A549 (cell line): ENCODE measurements at regions not wholly inside any gene's neighbourhood (a gene's known extent, or its start where the extent isn't known, plus 50 kb on each side); places are given as distances from the start of the nearest gene placed in this dataset.

ENCODE experiments used
- ATAC-seq, 2 experiments: fragments of 200-7000 bp in 1 of 2; fragments of >200 bp in 1 of 2; cut with Nextera tagmentation in 1 of 2; cut with Tn5 transposase in 1 of 2; 3 replicates each; pipeline versions ENCODE4 v1.8.0 to v1.9.1; 2018 to 2020; ENCODE audit warnings: mild to moderate bottlenecking in 1 of 2, moderate library complexity in 1 of 2
- CTCF ChIA-PET: fragments of 300-600 bp; sonication (Branson Sonifier 250); formaldehyde crosslinking; extraction: SDS; loops from one replicate; lab custom pipeline; 2021; ENCODE audit warnings: antibody characterized with exemption, inconsistent platforms; lab: Yijun Ruan, JAX
- POLR2A ChIA-PET: fragments of 350-600 bp; formaldehyde crosslinking; extraction: SDS; loops from one replicate; lab custom pipeline; 2021; ENCODE audit warnings: antibody characterized with exemption, inconsistent platforms; lab: Yijun Ruan, JAX
- DNase-seq, 2 experiments: peaks; one replicate each; pipeline versions ENCODE4 v3.0.0 to v3.0.0-alpha.2; 2011 to 2016; ENCODE audit warnings: low read depth in 1 of 2, low spot score in 1 of 2
- FAIRE-seq: peaks from 2 replicates; lab custom pipeline; 2011; peaks lifted over from hg19 to GRCh38; lab: Jason Lieb, UNC
- H3K27ac ChIP-seq, 2 experiments: fragments of >200 bp; sonication (Bioruptor Twin); formaldehyde crosslinking; 3 replicates each; pipeline ENCODE4 v1.5.1; 2016 to 2017
- H3K4me1 ChIP-seq: fragments of >200 bp; sonication (Bioruptor Twin); formaldehyde crosslinking; 3 replicates; pipeline ENCODE4 v1.6.1; 2016
- H3K4me2 ChIP-seq: fragments of >200 bp; sonication (Bioruptor Twin); formaldehyde crosslinking; 3 replicates; pipeline ENCODE4 v1.6.1; 2016
- H3K4me3 ChIP-seq: fragments of >200 bp; sonication (Bioruptor Twin); formaldehyde crosslinking; 3 replicates; pipeline ENCODE4 v1.5.1; 2016
- H3K9me3 ChIP-seq: fragments of >200 bp; sonication (Bioruptor Twin); formaldehyde crosslinking; 3 replicates; pipeline ENCODE4 v1.6.1; 2016
- ATOH8 ChIP-seq: fragments of 250-450 bp; sonication (Bioruptor Pico); IDR thresholded peaks from 2 replicates; pipeline ENCODE4 v1.5.0; 2020; ENCODE audit warnings: low read depth, mild to moderate bottlenecking, moderate library complexity
- BHLHE40 ChIP-seq: IDR thresholded peaks from 2 replicates; pipeline ENCODE4 v1.6.1; 2012; ENCODE audit warnings: low read depth, low read length, inconsistent platforms
- CBX8 ChIP-seq: fragments of 200-600 bp; sonication (generic); IDR thresholded peaks from 2 replicates; pipeline ENCODE4 v1.6.1; 2016
- CEBPB ChIP-seq, 2 experiments: fragments of >200 bp in 1 of 2; sonication (Bioruptor Twin) in 1 of 2; formaldehyde crosslinking in 1 of 2; IDR thresholded peaks; 2 replicates each; pipeline ENCODE4 v1.6.1; 2012 to 2016
- CHD4 ChIP-seq: fragments of 200-600 bp; sonication (generic); IDR thresholded peaks from 2 replicates; pipeline ENCODE4 v1.6.1; 2016; ENCODE audit warnings: antibody characterized with exemption, mild to moderate bottlenecking, borderline replicate concordance
- EHF ChIP-seq: fragments of 250-450 bp; sonication (Bioruptor Pico); IDR thresholded peaks from 2 replicates; pipeline ENCODE4 v1.5.0; 2020; ENCODE audit warnings: mild to moderate bottlenecking
- FOSB ChIP-seq: fragments of 250-450 bp; sonication (Bioruptor Pico); IDR thresholded peaks from 2 replicates; pipeline ENCODE4 v1.5.0; 2020; ENCODE audit warnings: mild to moderate bottlenecking, moderate library complexity
- HOXB13 ChIP-seq: fragments of 250-450 bp; sonication (Bioruptor Pico); IDR thresholded peaks from 2 replicates; pipeline ENCODE4 v1.5.0; 2020; ENCODE audit warnings: low read depth, mild to moderate bottlenecking, moderate library complexity
- JUN ChIP-seq, 2 experiments: fragments of >200 bp; sonication (Bioruptor Twin); formaldehyde crosslinking; IDR thresholded peaks; 2 replicates in 1 of 2; 3 replicates in 1 of 2; pipeline ENCODE4 v1.6.1; 2016 to 2017
- JUNB ChIP-seq: fragments of >200 bp; sonication (Bioruptor Twin); formaldehyde crosslinking; IDR thresholded peaks from 2 replicates; pipeline ENCODE4 v1.6.1; 2016
- KDM1A ChIP-seq: fragments of 200-600 bp; sonication (generic); IDR thresholded peaks from 2 replicates; pipeline ENCODE4 v1.6.1; 2016; ENCODE audit warnings: low read depth, mild to moderate bottlenecking
- KDM5A ChIP-seq: fragments of 200-600 bp; sonication (generic); IDR thresholded peaks from 2 replicates; pipeline ENCODE4 v1.6.1; 2016; ENCODE audit warnings: antibody characterized with exemption, mild to moderate bottlenecking
- MYC ChIP-seq: IDR thresholded peaks from 2 replicates; pipeline ENCODE4 v1.6.1; 2012; ENCODE audit warnings: mild to moderate bottlenecking, inconsistent platforms, low read length, improper control_type of control experiment, borderline replicate concordance
- NFE2L2 ChIP-seq: fragments of 150-350 bp; conservative IDR thresholded peaks from 2 replicates; pipeline ENCODE4 v1.6.1; 2014; ENCODE audit warnings: low read length
- NR3C1 ChIP-seq: fragments of >200 bp; sonication (Bioruptor Twin); formaldehyde crosslinking; IDR thresholded peaks from 3 replicates; pipeline ENCODE4 v1.6.1; 2017
- POLR2AphosphoS2 ChIP-seq: conservative IDR thresholded peaks from 2 replicates; pipeline ENCODE4 v1.6.1; 2012; ENCODE audit warnings: low read length, improper control_type of control experiment, inconsistent platforms
- RAD21 ChIP-seq, 2 experiments: fragments of >200 bp in 1 of 2; sonication (Bioruptor Twin) in 1 of 2; formaldehyde crosslinking in 1 of 2; IDR thresholded peaks in 1 of 2; conservative IDR thresholded peaks in 1 of 2; 2 replicates in 1 of 2; 3 replicates in 1 of 2; pipeline ENCODE4 v1.6.1; 2012 to 2018; ENCODE audit warnings: inconsistent platforms in 1 of 2
- RCOR1 ChIP-seq: fragments of 150-350 bp; IDR thresholded peaks from 2 replicates; pipeline ENCODE4 v1.6.1; 2014; ENCODE audit warnings: antibody characterized with exemption, low read length, low read depth
- RNF2 ChIP-seq: fragments of 200-600 bp; sonication (generic); IDR thresholded peaks from 2 replicates; pipeline ENCODE4 v1.6.1; 2016; ENCODE audit warnings: low read depth, mild to moderate bottlenecking, antibody characterized with exemption, moderate library complexity, borderline replicate concordance
- SREBF2 ChIP-seq: fragments of 450-650 bp; IDR thresholded peaks from 2 replicates; pipeline ENCODE4 v1.6.1; 2014; ENCODE audit warnings: mild to moderate bottlenecking, moderate library complexity
- USF2 ChIP-seq: fragments of 450-650 bp; IDR thresholded peaks from 2 replicates; pipeline ENCODE4 v1.6.1; 2014; ENCODE audit warnings: antibody characterized with exemption
- ZNF302 ChIP-seq: fragments of 250-450 bp; sonication (Bioruptor Pico); IDR thresholded peaks from 2 replicates; pipeline ENCODE4 v1.9.0; 2021; ENCODE audit warnings: inconsistent platforms, mild to moderate bottlenecking, moderate library complexity
- WGBS: methylation state at CpG from one replicate; pipeline ENCODE4 v1.1.6; 2017; ENCODE audit errors: missing lambda C conversion rate; 5-methylcytosine and 5-hydroxymethylcytosine counted together
- TF ChIP-seq, protein P1 (sequence below): fragments of >200 bp; sonication (Bioruptor Twin); formaldehyde crosslinking; IDR thresholded peaks from 3 replicates; pipeline ENCODE4 v1.6.1; 2016
- TF ChIP-seq, protein P2 (sequence below): IDR thresholded peaks from 2 replicates; pipeline ENCODE4 v1.6.1; 2012; ENCODE audit warnings: low read depth, borderline replicate concordance
- TF ChIP-seq, protein P3 (sequence below): fragments of 150-350 bp; IDR thresholded peaks from 2 replicates; pipeline ENCODE4 v1.6.1; 2014; ENCODE audit warnings: low read depth, mild to moderate bottlenecking, low read length

GRCh38 chrX:68934421-68934820 lies 105.6 kb downstream of the EFNB1 start (continued):
- no peak for TF ChIP-seq USF2
- TF ChIP-seq, all 56 proteins: peak for 0

- Histone ChIP-seq H3K27ac (no peak overlapping the region), H3K4me2 (no peak overlapping the region), H3K4me3 (no peak overlapping the region), H3K9me3 (no peaks in the 10 kb centered on the region), H3K4me1 (peaks cover 6% of the 10 kb centered on the region; the same call in 2 of the 3 replicates)
- peak; percentile 59 for FAIRE-seq
- ChIA-PET POLR2A (no interaction called here), CTCF (no interaction called here)
- 65% methylated on average over 4 of the region's 4 CpGs for WGBS
- no peak for ATAC-seq
- no peak for DNase-seq
- TF ChIP-seq JUNB (no peak), USF2 (no peak), NR3C1 (no peak), ZNF302 (CRISPR knock-in tag) (no peak), FOSB (no peak), BHLHE40 (no peak), SREBF2 (no peak), POLR2AphosphoS2 (no peak)
- TF ChIP-seq, protein P1, sequence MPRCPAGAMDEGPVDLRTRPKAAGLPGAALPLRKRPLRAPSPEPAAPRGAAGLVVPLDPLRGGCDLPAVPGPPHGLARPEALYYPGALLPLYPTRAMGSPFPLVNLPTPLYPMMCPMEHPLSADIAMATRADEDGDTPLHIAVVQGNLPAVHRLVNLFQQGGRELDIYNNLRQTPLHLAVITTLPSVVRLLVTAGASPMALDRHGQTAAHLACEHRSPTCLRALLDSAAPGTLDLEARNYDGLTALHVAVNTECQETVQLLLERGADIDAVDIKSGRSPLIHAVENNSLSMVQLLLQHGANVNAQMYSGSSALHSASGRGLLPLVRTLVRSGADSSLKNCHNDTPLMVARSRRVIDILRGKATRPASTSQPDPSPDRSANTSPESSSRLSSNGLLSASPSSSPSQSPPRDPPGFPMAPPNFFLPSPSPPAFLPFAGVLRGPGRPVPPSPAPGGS: no peak
- TF ChIP-seq, all 56 proteins: peak for 0
Measured at GRCh38 chrX:68932611-68933010, 103.8 kb downstream of the EFNB1 start.

DNA sequence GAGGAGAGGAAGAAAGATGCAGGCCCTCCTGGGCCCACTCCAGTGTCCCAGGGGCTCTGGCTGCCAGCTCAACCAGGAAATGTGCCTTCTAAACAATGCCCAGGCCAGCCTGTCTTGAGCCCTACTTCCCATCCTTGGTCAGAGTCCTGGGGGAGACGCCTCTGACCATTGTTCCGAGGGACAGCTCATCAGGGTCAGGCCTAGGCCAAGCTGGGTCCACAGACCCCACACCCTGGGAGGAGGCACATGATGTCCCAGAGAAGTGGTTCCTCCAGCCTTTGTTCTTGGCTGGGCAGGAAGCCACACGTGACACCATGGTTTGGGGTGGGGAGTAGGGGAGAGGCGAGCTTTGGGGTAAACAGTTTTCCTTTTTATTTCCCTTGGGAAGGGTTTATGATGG lies 102.5 kb downstream of the EFNB1 start:
- POLR2A ChIA-PET: no interaction called here
- TF ChIP-seq MYC (no peak), RAD21 (conservative IDR thresholded peaks at IDR 0.05 in 1 of 2, IDR thresholded peaks at IDR 0.05 in 1 of 2) (no peak), CBX8 (no peak), ATOH8 (CRISPR knock-in tag) (no peak), USF2 (no peak), JUN (IDR thresholded peaks at IDR 0.05) (no peak), KDM1A (no peak), KDM5A (no peak), CEBPB (IDR thresholded peaks at IDR 0.05) (no peak), NFE2L2 (no peak), RCOR1 (no peak), EHF (CRISPR knock-in tag) (no peak), HOXB13 (CRISPR knock-in tag) (no peak), CHD4 (no peak), FOSB (no peak), RNF2 (no peak)
- TF ChIP-seq, protein P2, sequence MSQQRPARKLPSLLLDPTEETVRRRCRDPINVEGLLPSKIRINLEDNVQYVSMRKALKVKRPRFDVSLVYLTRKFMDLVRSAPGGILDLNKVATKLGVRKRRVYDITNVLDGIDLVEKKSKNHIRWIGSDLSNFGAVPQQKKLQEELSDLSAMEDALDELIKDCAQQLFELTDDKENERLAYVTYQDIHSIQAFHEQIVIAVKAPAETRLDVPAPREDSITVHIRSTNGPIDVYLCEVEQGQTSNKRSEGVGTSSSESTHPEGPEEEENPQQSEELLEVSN: no peak
- TF ChIP-seq, protein P3, sequence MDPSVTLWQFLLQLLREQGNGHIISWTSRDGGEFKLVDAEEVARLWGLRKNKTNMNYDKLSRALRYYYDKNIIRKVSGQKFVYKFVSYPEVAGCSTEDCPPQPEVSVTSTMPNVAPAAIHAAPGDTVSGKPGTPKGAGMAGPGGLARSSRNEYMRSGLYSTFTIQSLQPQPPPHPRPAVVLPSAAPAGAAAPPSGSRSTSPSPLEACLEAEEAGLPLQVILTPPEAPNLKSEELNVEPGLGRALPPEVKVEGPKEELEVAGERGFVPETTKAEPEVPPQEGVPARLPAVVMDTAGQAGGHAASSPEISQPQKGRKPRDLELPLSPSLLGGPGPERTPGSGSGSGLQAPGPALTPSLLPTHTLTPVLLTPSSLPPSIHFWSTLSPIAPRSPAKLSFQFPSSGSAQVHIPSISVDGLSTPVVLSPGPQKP: no peak
- TF ChIP-seq, all 56 proteins: peak for 0
- 80% methylated on average over 4 of the region's 4 CpGs for WGBS
- DNase-seq: no peak
- no peak overlapping the region for H3K27ac ChIP-seq
- ATAC-seq: no peak
- H3K4me1 ChIP-seq: peaks cover 6% of the 10 kb centered on the region; the same call in 2 of the 3 replicates
- CTCF ChIA-PET: no interaction called here
- no peak overlapping the region for H3K4me2 ChIP-seq
- no peak overlapping the region for H3K4me3 ChIP-seq
- H3K9me3 ChIP-seq: no peaks in the 10 kb centered on the region
- FAIRE-seq: no peak
